Muscle layer of colon (tissue), 2 donors: ENCODE measurements at regions not wholly inside any gene's neighbourhood (a gene's known extent, or its start where the extent isn't known, plus 50 kb on each side); places are given as distances from the start of the nearest gene placed in this dataset.

ENCODE experiments used
- H3K27ac ChIP-seq: one replicate; pipeline ENCODE4 v1.7.0; 2013; ENCODE audit warnings: low read depth, mild to moderate bottlenecking, low read length, moderate library complexity
- H3K27me3 ChIP-seq, 2 donors: one replicate each; pipeline ENCODE4 v1.7.0; 2013; ENCODE audit warnings: low read length in 2 of 2, mild to moderate bottlenecking in 2 of 2; ENCODE audit not compliant: insufficient read depth in 2 of 2, control insufficient read depth in 1 of 2
- H3K36me3 ChIP-seq: one replicate; pipeline ENCODE4 v1.7.0; 2013; ENCODE audit warnings: mild to moderate bottlenecking, low read length; ENCODE audit not compliant: insufficient read depth
- H3K4me1 ChIP-seq: one replicate; pipeline ENCODE4 v1.7.0; 2013; ENCODE audit warnings: mild to moderate bottlenecking, low read length; ENCODE audit not compliant: insufficient read depth
- H3K4me3 ChIP-seq, 2 donors: one replicate each; pipeline ENCODE4 v1.7.0; 2013; ENCODE audit warnings: low read length in 2 of 2, low read depth in 1 of 2, mild to moderate bottlenecking in 1 of 2, moderate library complexity in 1 of 2
- H3K9ac ChIP-seq: one replicate; pipeline ENCODE4 v1.7.0; 2013; ENCODE audit warnings: low read length
- H3K9me3 ChIP-seq: one replicate; pipeline ENCODE4 v1.7.0; 2013; ENCODE audit warnings: mild to moderate bottlenecking, low read length
- donor health status: abdominal sarcoma.
- donor health status: Adenocarcinoma of cecum.

GRCh38 chr1:209445576-209445975 lies 137.9 kb upstream of the CAMK1G start:
- Histone ChIP-seq H3K36me3 (no peaks in the 10 kb centered on the region), H3K4me3 (no peak overlapping the region), H3K9ac (no peak overlapping the region), H3K27me3 (no peaks in the 10 kb centered on the region), H3K27ac (no peak overlapping the region), H3K9me3 (no peaks in the 10 kb centered on the region), H3K4me1 (no peaks in the 10 kb centered on the region)

- Histone ChIP-seq H3K4me3 (no peak overlapping the region), H3K9me3 (no peaks in the 10 kb centered on the region), H3K27ac (no peak overlapping the region), H3K9ac (no peak overlapping the region), H3K4me1 (no peaks in the 10 kb centered on the region), H3K27me3 (no peaks in the 10 kb centered on the region), H3K36me3 (no peaks in the 10 kb centered on the region)
These were observed 137.2 kb upstream of the CAMK1G start for GRCh38 chr1:209446356-209446755.

GRCh38 chr1:209454340-209454994 lies 129.0 kb upstream of the CAMK1G start:
- Histone ChIP-seq H3K4me3 (no peak overlapping the region), H3K27ac (no peak overlapping the region), H3K9ac (no peak overlapping the region), H3K27me3 (no peaks in the 10 kb centered on the region), H3K4me1 (no peaks in the 10 kb centered on the region), H3K9me3 (no peaks in the 10 kb centered on the region), H3K36me3 (no peaks in the 10 kb centered on the region)

- H3K9ac ChIP-seq = no peak overlapping the region
- no peaks in the 10 kb centered on the region for H3K36me3 ChIP-seq
- no peaks in the 10 kb centered on the region for H3K9me3 ChIP-seq
- H3K4me1 ChIP-seq = no peaks in the 10 kb centered on the region
- no peak overlapping the region for H3K27ac ChIP-seq
- no peaks in the 10 kb centered on the region for H3K27me3 ChIP-seq
- no peak overlapping the region for H3K4me3 ChIP-seq
These were observed 128.4 kb upstream of the CAMK1G start for GRCh38 chr1:209455145-209455544.

- H3K27ac ChIP-seq = no peak overlapping the region
- no peak overlapping the region for H3K4me3 ChIP-seq
- H3K9ac ChIP-seq = no peak overlapping the region
- no peaks in the 10 kb centered on the region for H3K4me1 ChIP-seq
- H3K36me3 ChIP-seq = no peaks in the 10 kb centered on the region
- no peaks in the 10 kb centered on the region for H3K9me3 ChIP-seq
- H3K27me3 ChIP-seq = no peaks in the 10 kb centered on the region
These were observed 127.7 kb upstream of the CAMK1G start for GRCh38 chr1:209455661-209456358.

GRCh38 chr1:209456878-209457277 lies 126.6 kb upstream of the CAMK1G start:
- no peaks in the 10 kb centered on the region for H3K9me3 ChIP-seq
- H3K36me3 ChIP-seq = no peaks in the 10 kb centered on the region
- H3K27me3 ChIP-seq = no peaks in the 10 kb centered on the region

GRCh38 chr1:209457401-209458125 lies 126.0 kb upstream of the CAMK1G start:
- Histone ChIP-seq H3K4me3 (no peak overlapping the region), H3K27me3 (no peaks in the 10 kb centered on the region), H3K36me3 (no peaks in the 10 kb centered on the region)

More at GRCh38 chr1:209456878-209457277, 126.6 kb upstream of the CAMK1G start:
- H3K9ac ChIP-seq = no peak overlapping the region
- no peaks in the 10 kb centered on the region for H3K4me1 ChIP-seq
- no peak overlapping the region for H3K4me3 ChIP-seq
- H3K27ac ChIP-seq = no peak overlapping the region

GRCh38 chr1:209458921-209459320 lies 124.6 kb upstream of the CAMK1G start:
- Histone ChIP-seq H3K27ac (no peak overlapping the region), H3K9ac (no peak overlapping the region), H3K4me3 (no peak overlapping the region), H3K9me3 (no peaks in the 10 kb centered on the region), H3K4me1 (no peaks in the 10 kb centered on the region), H3K36me3 (no peaks in the 10 kb centered on the region), H3K27me3 (no peaks in the 10 kb centered on the region)

More at GRCh38 chr1:209457401-209458125, 126.0 kb upstream of the CAMK1G start:
- H3K9ac ChIP-seq = no peak overlapping the region
- H3K9me3 ChIP-seq = no peaks in the 10 kb centered on the region
- no peak overlapping the region for H3K27ac ChIP-seq
- H3K4me1 ChIP-seq = no peaks in the 10 kb centered on the region

GRCh38 chr1:209461168-209461567 lies 122.3 kb upstream of the CAMK1G start:
- no peak overlapping the region for H3K4me3 ChIP-seq
- no peak overlapping the region for H3K9ac ChIP-seq
- no peaks in the 10 kb centered on the region for H3K4me1 ChIP-seq
- H3K36me3 ChIP-seq = no peaks in the 10 kb centered on the region
- H3K27me3 ChIP-seq = no peaks in the 10 kb centered on the region
- no peaks in the 10 kb centered on the region for H3K9me3 ChIP-seq
- no peak overlapping the region for H3K27ac ChIP-seq

- Histone ChIP-seq H3K9me3 (no peaks in the 10 kb centered on the region), H3K4me3 (no peak overlapping the region), H3K27ac (no peak overlapping the region), H3K36me3 (no peaks in the 10 kb centered on the region), H3K9ac (no peak overlapping the region), H3K4me1 (no peaks in the 10 kb centered on the region), H3K27me3 (no peaks in the 10 kb centered on the region)
These were observed 121.1 kb upstream of the CAMK1G start for GRCh38 chr1:209462433-209462832.

- no peak overlapping the region for H3K4me3 ChIP-seq
- no peak overlapping the region for H3K27ac ChIP-seq
- H3K9me3 ChIP-seq = no peaks in the 10 kb centered on the region
- no peaks in the 10 kb centered on the region for H3K4me1 ChIP-seq
- no peaks in the 10 kb centered on the region for H3K36me3 ChIP-seq
- no peak overlapping the region for H3K9ac ChIP-seq
- no peaks in the 10 kb centered on the region for H3K27me3 ChIP-seq
These were observed 120.1 kb upstream of the CAMK1G start for GRCh38 chr1:209463441-209463840.
